NCI-H345 (cell line): ENCODE measurements at regions not wholly inside any gene's neighbourhood (a gene's known extent, or its start where the extent isn't known, plus 50 kb on each side); places are given as distances from the start of the nearest gene placed in this dataset.
A peak's percentile ranks its signal among the peaks of the same experiment; 100 is the strongest.

ENCODE experiments used
- DNase-seq: peaks from one replicate; lab custom pipeline; 2025; lab: John Stamatoyannopoulos, UW

- DNase-seq: no peak
Measured at GRCh38 chr10:129089341-129089740, 377.7 kb upstream of the MGMT start.

GRCh38 chr10:129090165-129090564, 376.9 kb upstream of the MGMT start:
- DNase-seq: no peak

GRCh38 chr10:129090618-129091366, 376.2 kb upstream of the MGMT start:
- no peak for DNase-seq

- DNase-seq: no peak
Measured at GRCh38 chr10:129093641-129094040, 373.4 kb upstream of the MGMT start.

GRCh38 chr10:129094233-129094632, 372.8 kb upstream of the MGMT start:
- DNase-seq: no peak

GRCh38 chr10:129094861-129095260, 372.2 kb upstream of the MGMT start:
- no peak for DNase-seq

- no peak for DNase-seq
Measured at GRCh38 chr10:129095680-129096064, 371.4 kb upstream of the MGMT start.

- peak; percentile 19 for DNase-seq
Measured at GRCh38 chr10:129096065-129096984, 370.7 kb upstream of the MGMT start.

GRCh38 chr10:129097776-129098330, 369.2 kb upstream of the MGMT start:
- no peak for DNase-seq

GRCh38 chr10:129098517-129098916, 368.5 kb upstream of the MGMT start:
- no peak for DNase-seq

- DNase-seq: no peak
Measured at GRCh38 chr10:129099486-129099885, 367.6 kb upstream of the MGMT start.

- DNase-seq: no peak
Measured at GRCh38 chr10:129099992-129100391, 367.0 kb upstream of the MGMT start.

GRCh38 chr10:129101232-129101980, 365.6 kb upstream of the MGMT start:
- peak; percentile 35 for DNase-seq

GRCh38 chr10:129102906-129103693, 363.9 kb upstream of the MGMT start:
- no peak for DNase-seq

GRCh38 chr10:129104266-129105045, 362.6 kb upstream of the MGMT start:
- DNase-seq: peak; percentile 13

GRCh38 chr10:129105266-129105665, 361.8 kb upstream of the MGMT start:
- no peak for DNase-seq

GRCh38 chr10:129106314-129106713, 360.7 kb upstream of the MGMT start:
- DNase-seq: no peak

GRCh38 chr10:129107525-129107924, 359.5 kb upstream of the MGMT start:
- DNase-seq: no peak

GRCh38 chr10:129108378-129108777, 358.7 kb upstream of the MGMT start:
- no peak for DNase-seq

GRCh38 chr10:129108994-129109393, 358.0 kb upstream of the MGMT start:
- no peak for DNase-seq

GRCh38 chr10:129110780-129111179, 356.3 kb upstream of the MGMT start:
- no peak for DNase-seq
